K562 (cell line): ENCODE measurements at regions not wholly inside any gene's neighbourhood (a gene's known extent, or its start where the extent isn't known, plus 50 kb on each side); places are given as distances from the start of the nearest gene placed in this dataset.

Experiments used
- AFF4 ChIP-seq: sonication (generic); formaldehyde crosslinking; IDR thresholded peaks from 2 replicates; pipeline ENCODE4 v1.8.0; 2023; ENCODE audit warnings: mild to moderate bottlenecking, missing genetic modification reagents
- GATAD2B ChIP-seq: fragments of 450-650 bp; IDR thresholded peaks from 2 replicates; pipeline ENCODE4 v1.6.1; 2017; ENCODE audit warnings: mild to moderate bottlenecking, borderline replicate concordance
- HES1 ChIP-seq: fragments of 450-650 bp; IDR thresholded peaks from 2 replicates; pipeline ENCODE4 v1.6.1; 2016; ENCODE audit warnings: low read depth, mild to moderate bottlenecking, moderate library complexity
- HIVEP1 ChIP-seq: fragments of 250-450 bp; sonication (Bioruptor Pico); IDR thresholded peaks from 2 replicates; pipeline ENCODE4 v1.4.0; 2020; ENCODE audit warnings: mild to moderate bottlenecking
- MED1 ChIP-seq: sonication (generic); formaldehyde crosslinking; IDR thresholded peaks from 2 replicates; pipeline ENCODE4 v1.8.1; 2023; ENCODE audit warnings: missing genetic modification reagents, borderline replicate concordance
- POLR2H ChIP-seq: IDR thresholded peaks from 2 replicates; pipeline ENCODE4 v1.6.1; 2016; ENCODE audit warnings: missing genetic modification characterization, low read depth, mild to moderate bottlenecking, control low read depth, missing compliant biosample characterization, moderate library complexity
- RBM17 ChIP-seq: fragments of 200-400 bp; formaldehyde crosslinking; IDR thresholded peaks from 2 replicates; pipeline ENCODE4 v1.6.1; 2017; ENCODE audit warnings: low read depth, mild to moderate bottlenecking, low read length, borderline replicate concordance
- SMARCA5 ChIP-seq: fragments of 450-650 bp; IDR thresholded peaks from 2 replicates; pipeline ENCODE4 v1.6.1; 2016
- SNRNP70 ChIP-seq: fragments of 200-400 bp; formaldehyde crosslinking; optimal IDR thresholded peaks from 2 replicates; pipeline ENCODE3; 2017; ENCODE audit warnings: low read depth, low read length
- ZBTB1 ChIP-seq: sonication (generic); formaldehyde crosslinking; IDR thresholded peaks from 2 replicates; pipeline ENCODE4 v1.8.1; 2023; ENCODE audit warnings: missing genetic modification reagents, low read depth, mild to moderate bottlenecking, borderline replicate concordance
- ZBTB40 ChIP-seq, 2 experiments: fragments of 450-650 bp in 1 of 2; sonication (generic) in 1 of 2; formaldehyde crosslinking in 1 of 2; IDR thresholded peaks; 2 replicates each; pipeline versions ENCODE4 v1.7.1 to v1.9.0; 2016 to 2022; ENCODE audit warnings: inconsistent platforms in 1 of 2, mild to moderate bottlenecking in 1 of 2, missing genetic modification reagents in 1 of 2
- ZNF444 ChIP-seq: fragments of 250-450 bp; sonication (Bioruptor Pico); IDR thresholded peaks from 2 replicates; pipeline ENCODE4 v1.4.0; 2020; ENCODE audit warnings: mild to moderate bottlenecking, moderate library complexity
- ZNF740 ChIP-seq, 3 experiments: fragments of 200-800 bp in 1 of 3; sonication (Bioruptor generic) in 1 of 3; sonication (generic) in 1 of 3; formaldehyde crosslinking in 1 of 3; IDR thresholded peaks; 2 replicates each; pipeline versions ENCODE4 v1.6.1 to v1.8.0; 2016 to 2022; ENCODE audit warnings: mild to moderate bottlenecking in 2 of 3, missing compliant biosample characterization in 2 of 3, missing genetic modification characterization in 2 of 3, missing genetic modification reagents in 1 of 3
- ZNF764 ChIP-seq: fragments of 250-450 bp; sonication (Bioruptor Pico); IDR thresholded peaks from 2 replicates; pipeline ENCODE4 v1.4.0; 2020; ENCODE audit warnings: low read depth, mild to moderate bottlenecking, moderate library complexity

- TF ChIP-seq ZNF740 (CRISPR knock-in tag; IDR thresholded peaks at IDR 0.05) (no peak), ZNF740 (tag; IDR thresholded peaks at IDR 0.05) (no peak), ZNF444 (CRISPR knock-in tag) (no peak), ZNF764 (CRISPR knock-in tag) (no peak), POLR2H (tag) (no peak), ZBTB1 (CRISPR knock-in tag) (no peak), SMARCA5 (no peak), MED1 (no peak), HES1 (no peak), RBM17 (no peak), HIVEP1 (CRISPR knock-in tag) (no peak), SNRNP70 (no peak), GATAD2B (no peak), AFF4 (CRISPR knock-in tag) (no peak), ZBTB40 (IDR thresholded peaks at IDR 0.05) (no peak), ZBTB40 (CRISPR knock-in tag; IDR thresholded peaks at IDR 0.05) (no peak)
Observed at GRCh38 chr14:81677736-81678135, 144.1 kb upstream of the SEL1L start (continued).
